Keratinocyte (primary cell): ENCODE measurements at regions not wholly inside any gene's neighbourhood (a gene's known extent, or its start where the extent isn't known, plus 50 kb on each side); places are given as distances from the start of the nearest gene placed in this dataset.

ENCODE experiments used
- DNase-seq: peaks from one replicate; pipeline ENCODE4 v3.0.0-alpha.2; 2011; ENCODE audit warnings: low read depth, missing footprints, low spot score
- FAIRE-seq: peaks from 2 replicates; lab custom pipeline; 2011; peaks lifted over from hg19 to GRCh38; lab: Jason Lieb, UNC
- H2AFZ ChIP-seq: 2 replicates; pipeline ENCODE4 v1.6.0; 2012; ENCODE audit warnings: low read length, control low read depth, inconsistent platforms; ENCODE audit not compliant: control insufficient read depth
- H3K27ac ChIP-seq: 2 replicates; pipeline ENCODE4 v1.5.1; 2011; ENCODE audit warnings: low read length; ENCODE audit not compliant: control insufficient read depth, insufficient read depth
- H3K27me3 ChIP-seq: 3 replicates; pipeline ENCODE4 v1.6.0; 2011; ENCODE audit warnings: low read length; ENCODE audit not compliant: control insufficient read depth, insufficient read depth; ENCODE audit errors: extremely low read depth
- H3K36me3 ChIP-seq, 2 experiments: 2 replicates in 1 of 2; 3 replicates in 1 of 2; pipeline ENCODE4 v1.5.1; 2011; ENCODE audit warnings: low read length in 2 of 2, mild to moderate bottlenecking in 1 of 2; ENCODE audit not compliant: control insufficient read depth in 2 of 2, insufficient read depth in 2 of 2; ENCODE audit errors: extremely low read depth in 1 of 2
- H3K4me1 ChIP-seq: 3 replicates; pipeline ENCODE4 v1.5.1; 2011; ENCODE audit warnings: low read length; ENCODE audit not compliant: control insufficient read depth, insufficient read depth; ENCODE audit errors: extremely low read depth
- H3K4me2 ChIP-seq: 3 replicates; pipeline ENCODE4 v1.6.0; 2011; ENCODE audit warnings: low read depth, low read length; ENCODE audit not compliant: control insufficient read depth, insufficient read depth; ENCODE audit errors: extremely low read depth
- H3K4me3 ChIP-seq, 3 experiments: fragments of 200-600 bp in 1 of 3; sonication (generic) in 1 of 3; 2 replicates in 2 of 3; 3 replicates in 1 of 3; pipeline ENCODE4 v1.5.1; 2011 to 2016; ENCODE audit warnings: low read length in 3 of 3, mild to moderate bottlenecking in 3 of 3, control low read depth in 2 of 3, inconsistent platforms in 1 of 3, low read depth in 1 of 3, mixed read lengths in 1 of 3, mixed run types in 1 of 3, moderate library complexity in 1 of 3; ENCODE audit not compliant: control insufficient read depth in 2 of 3, insufficient read depth in 2 of 3; ENCODE audit errors: extremely low read depth in 1 of 3
- H3K79me2 ChIP-seq: 2 replicates; pipeline ENCODE4 v1.6.0; 2012; ENCODE audit warnings: low read length; ENCODE audit not compliant: control insufficient read depth, insufficient read depth
- H3K9ac ChIP-seq: 3 replicates; pipeline ENCODE4 v1.6.0; 2011; ENCODE audit warnings: low read length; ENCODE audit not compliant: control insufficient read depth, insufficient read depth; ENCODE audit errors: extremely low read depth
- H3K9me1 ChIP-seq: 3 replicates; pipeline ENCODE4 v1.6.0; 2011; ENCODE audit warnings: low read length; ENCODE audit not compliant: control insufficient read depth, insufficient read depth; ENCODE audit errors: extremely low read depth
- H3K9me3 ChIP-seq: 2 replicates; pipeline ENCODE4 v1.5.1; 2012; ENCODE audit warnings: low read depth, low read length; ENCODE audit not compliant: control insufficient read depth
- H4K20me1 ChIP-seq: 3 replicates; pipeline ENCODE4 v1.6.0; 2011; ENCODE audit warnings: low read length; ENCODE audit not compliant: control insufficient read depth, insufficient read depth; ENCODE audit errors: extremely low read depth
- EZH2 ChIP-seq: IDR thresholded peaks from one replicate; pipeline ENCODE4 v1.6.1; 2012; ENCODE audit warnings: inconsistent platforms, mild to moderate bottlenecking, low read length, moderate library complexity
- dilution Hi-C: fragments of 300-500 bp; cut with MboI; formaldehyde crosslinking; loops from one replicate; pipeline ENCODE4 v1.7.0; 2020; ENCODE audit warnings: low sequenced_read_pairs; ENCODE audit not compliant: extremely low pct_ligation_motif_present
- TF ChIP-seq, protein P1 (sequence below), 3 experiments: IDR thresholded peaks in 1 of 3; conservative IDR thresholded peaks in 1 of 3; optimal IDR thresholded peaks in 1 of 3; 2 replicates in 2 of 3; 3 replicates in 1 of 3; pipeline versions ENCODE3 to v1.5.1; 2011; ENCODE audit warnings: low read length in 3 of 3, mild to moderate bottlenecking in 3 of 3, moderate library complexity in 2 of 3, control low read depth in 1 of 3, inconsistent platforms in 1 of 3; ENCODE audit not compliant: insufficient read depth in 2 of 3; ENCODE audit errors: extremely low read depth in 1 of 3

GRCh38 chr4:15148691-15149090 lies 146.4 kb downstream of the CPEB2 start:
- Histone ChIP-seq H3K9me3 (no peaks in the 10 kb centered on the region), H4K20me1 (no peaks in the 10 kb centered on the region), H3K36me3 (no peaks in the 10 kb centered on the region), H3K9me1 (no peaks in the 10 kb centered on the region), H3K27ac (no peak overlapping the region), H3K4me2 (no peak overlapping the region), H3K4me3 (no peak overlapping the region), H2AFZ (no peak overlapping the region), H3K9ac (no peak overlapping the region), H3K79me2 (no peaks in the 10 kb centered on the region), H3K27me3 (no peaks in the 10 kb centered on the region), H3K4me1 (no peaks in the 10 kb centered on the region)
- DNase-seq (no peak), FAIRE-seq (no peak)
- dilution Hi-C loops, result no loop called here
- no peak for TF ChIP-seq EZH2

DNA sequence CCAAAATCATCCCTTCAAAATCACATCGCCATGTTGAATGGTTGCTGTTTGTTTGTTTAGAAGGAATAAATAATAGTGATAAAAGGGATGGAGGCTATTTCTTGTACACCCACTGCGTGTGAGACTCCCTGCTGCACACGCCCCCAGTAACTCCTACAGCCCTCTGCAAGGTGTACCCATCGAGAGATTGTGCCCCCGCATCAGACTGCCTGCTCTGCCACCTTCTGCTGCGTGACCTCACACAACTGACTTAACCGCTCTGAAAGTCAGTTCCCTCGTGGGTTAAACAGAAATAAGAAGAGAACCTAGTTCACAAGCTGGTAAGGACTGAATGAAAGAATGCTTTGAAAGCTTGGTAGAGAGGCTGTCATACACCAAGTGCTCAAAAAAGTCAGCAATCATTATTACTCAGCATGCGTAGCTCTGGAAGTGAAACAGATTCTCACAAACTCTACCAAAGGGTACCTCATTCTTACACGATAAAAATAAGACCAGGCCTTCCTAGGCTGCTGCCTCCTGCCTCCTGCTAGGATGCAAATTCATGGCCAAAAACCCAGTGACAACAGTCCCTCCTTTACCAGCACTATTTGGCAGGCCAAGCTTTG lies 147.1 kb downstream of the CPEB2 start:
- no peak overlapping the region for H3K4me3 ChIP-seq
- H3K27ac ChIP-seq, result no peak overlapping the region
- no peaks in the 10 kb centered on the region for H3K4me1 ChIP-seq
- no peaks in the 10 kb centered on the region for H3K79me2 ChIP-seq
- no peaks in the 10 kb centered on the region for H4K20me1 ChIP-seq
- FAIRE-seq (no peak), DNase-seq (no peak)
- H3K4me2 ChIP-seq, result no peak overlapping the region
- TF ChIP-seq, protein P1, sequence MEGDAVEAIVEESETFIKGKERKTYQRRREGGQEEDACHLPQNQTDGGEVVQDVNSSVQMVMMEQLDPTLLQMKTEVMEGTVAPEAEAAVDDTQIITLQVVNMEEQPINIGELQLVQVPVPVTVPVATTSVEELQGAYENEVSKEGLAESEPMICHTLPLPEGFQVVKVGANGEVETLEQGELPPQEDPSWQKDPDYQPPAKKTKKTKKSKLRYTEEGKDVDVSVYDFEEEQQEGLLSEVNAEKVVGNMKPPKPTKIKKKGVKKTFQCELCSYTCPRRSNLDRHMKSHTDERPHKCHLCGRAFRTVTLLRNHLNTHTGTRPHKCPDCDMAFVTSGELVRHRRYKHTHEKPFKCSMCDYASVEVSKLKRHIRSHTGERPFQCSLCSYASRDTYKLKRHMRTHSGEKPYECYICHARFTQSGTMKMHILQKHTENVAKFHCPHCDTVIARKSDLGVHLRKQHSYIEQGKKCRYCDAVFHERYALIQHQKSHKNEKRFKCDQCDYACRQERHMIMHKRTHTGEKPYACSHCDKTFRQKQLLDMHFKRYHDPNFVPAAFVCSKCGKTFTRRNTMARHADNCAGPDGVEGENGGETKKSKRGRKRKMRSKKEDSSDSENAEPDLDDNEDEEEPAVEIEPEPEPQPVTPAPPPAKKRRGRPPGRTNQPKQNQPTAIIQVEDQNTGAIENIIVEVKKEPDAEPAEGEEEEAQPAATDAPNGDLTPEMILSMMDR (optimal IDR thresholded peaks at IDR 0.05 in 1 of 3, IDR thresholded peaks at IDR 0.05 in 1 of 3, conservative IDR thresholded peaks at IDR 0.05 in 1 of 3; ENCODE audit: extremely low read depth in 1 of 3, insufficient read depth in 2 of 3, low read length in 3 of 3), result no peak
- TF ChIP-seq EZH2, result no peak
- H3K9ac ChIP-seq, result no peak overlapping the region
- dilution Hi-C loops, result no loop called here
- no peak overlapping the region for H2AFZ ChIP-seq
- no peaks in the 10 kb centered on the region for H3K36me3 ChIP-seq
- H3K9me1 ChIP-seq, result no peaks in the 10 kb centered on the region
- H3K27me3 ChIP-seq, result no peaks in the 10 kb centered on the region
- no peaks in the 10 kb centered on the region for H3K9me3 ChIP-seq
